ENCODE measurements at regions not wholly inside any gene's neighbourhood (a gene's known extent, or its start where the extent isn't known, plus 50 kb on each side); places are given as distances from the start of the nearest gene placed in this dataset.

- no peak for ATAC-seq
- TF ChIP-seq SNAI2 (CRISPR knock-in tag; IDR thresholded peaks at IDR 0.05) (no peak), ESRRG (CRISPR knock-in tag; IDR thresholded peaks at IDR 0.05) (no peak), CSDC2 (CRISPR knock-in tag; IDR thresholded peaks at IDR 0.05) (no peak), ZNF70 (CRISPR knock-in tag; IDR thresholded peaks at IDR 0.05) (no peak), GLIS3 (CRISPR knock-in tag; IDR thresholded peaks at IDR 0.05) (no peak), PPARA (CRISPR knock-in tag; IDR thresholded peaks at IDR 0.05; ENCODE audit: borderline replicate concordance) (no peak), TCF4 (CRISPR knock-in tag; IDR thresholded peaks at IDR 0.05; ENCODE audit: borderline replicate concordance) (no peak), BACH2 (CRISPR knock-in tag; IDR thresholded peaks at IDR 0.05; ENCODE audit: borderline replicate concordance) (no peak), ISL1 (CRISPR knock-in tag; IDR thresholded peaks at IDR 0.05) (no peak), ZNF8 (CRISPR knock-in tag; IDR thresholded peaks at IDR 0.05) (no peak), ZNF565 (CRISPR knock-in tag; conservative IDR thresholded peaks at IDR 0.05; ENCODE audit: low read depth) (no peak), ZC3H10 (CRISPR knock-in tag; IDR thresholded peaks at IDR 0.05) (no peak), OSR1 (CRISPR knock-in tag; IDR thresholded peaks at IDR 0.05) (no peak), CSRNP3 (CRISPR knock-in tag; IDR thresholded peaks at IDR 0.05) (no peak)
- TF ChIP-seq, protein P1, sequence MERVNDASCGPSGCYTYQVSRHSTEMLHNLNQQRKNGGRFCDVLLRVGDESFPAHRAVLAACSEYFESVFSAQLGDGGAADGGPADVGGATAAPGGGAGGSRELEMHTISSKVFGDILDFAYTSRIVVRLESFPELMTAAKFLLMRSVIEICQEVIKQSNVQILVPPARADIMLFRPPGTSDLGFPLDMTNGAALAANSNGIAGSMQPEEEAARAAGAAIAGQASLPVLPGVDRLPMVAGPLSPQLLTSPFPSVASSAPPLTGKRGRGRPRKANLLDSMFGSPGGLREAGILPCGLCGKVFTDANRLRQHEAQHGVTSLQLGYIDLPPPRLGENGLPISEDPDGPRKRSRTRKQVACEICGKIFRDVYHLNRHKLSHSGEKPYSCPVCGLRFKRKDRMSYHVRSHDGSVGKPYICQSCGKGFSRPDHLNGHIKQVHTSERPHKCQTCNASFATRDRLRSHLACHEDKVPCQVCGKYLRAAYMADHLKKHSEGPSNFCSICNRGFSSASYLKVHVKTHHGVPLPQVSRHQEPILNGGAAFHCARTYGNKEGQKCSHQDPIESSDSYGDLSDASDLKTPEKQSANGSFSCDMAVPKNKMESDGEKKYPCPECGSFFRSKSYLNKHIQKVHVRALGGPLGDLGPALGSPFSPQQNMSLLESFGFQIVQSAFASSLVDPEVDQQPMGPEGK (CRISPR knock-in tag; IDR thresholded peaks at IDR 0.05; ENCODE audit: borderline replicate concordance) = no peak
- TF ChIP-seq, protein P2, sequence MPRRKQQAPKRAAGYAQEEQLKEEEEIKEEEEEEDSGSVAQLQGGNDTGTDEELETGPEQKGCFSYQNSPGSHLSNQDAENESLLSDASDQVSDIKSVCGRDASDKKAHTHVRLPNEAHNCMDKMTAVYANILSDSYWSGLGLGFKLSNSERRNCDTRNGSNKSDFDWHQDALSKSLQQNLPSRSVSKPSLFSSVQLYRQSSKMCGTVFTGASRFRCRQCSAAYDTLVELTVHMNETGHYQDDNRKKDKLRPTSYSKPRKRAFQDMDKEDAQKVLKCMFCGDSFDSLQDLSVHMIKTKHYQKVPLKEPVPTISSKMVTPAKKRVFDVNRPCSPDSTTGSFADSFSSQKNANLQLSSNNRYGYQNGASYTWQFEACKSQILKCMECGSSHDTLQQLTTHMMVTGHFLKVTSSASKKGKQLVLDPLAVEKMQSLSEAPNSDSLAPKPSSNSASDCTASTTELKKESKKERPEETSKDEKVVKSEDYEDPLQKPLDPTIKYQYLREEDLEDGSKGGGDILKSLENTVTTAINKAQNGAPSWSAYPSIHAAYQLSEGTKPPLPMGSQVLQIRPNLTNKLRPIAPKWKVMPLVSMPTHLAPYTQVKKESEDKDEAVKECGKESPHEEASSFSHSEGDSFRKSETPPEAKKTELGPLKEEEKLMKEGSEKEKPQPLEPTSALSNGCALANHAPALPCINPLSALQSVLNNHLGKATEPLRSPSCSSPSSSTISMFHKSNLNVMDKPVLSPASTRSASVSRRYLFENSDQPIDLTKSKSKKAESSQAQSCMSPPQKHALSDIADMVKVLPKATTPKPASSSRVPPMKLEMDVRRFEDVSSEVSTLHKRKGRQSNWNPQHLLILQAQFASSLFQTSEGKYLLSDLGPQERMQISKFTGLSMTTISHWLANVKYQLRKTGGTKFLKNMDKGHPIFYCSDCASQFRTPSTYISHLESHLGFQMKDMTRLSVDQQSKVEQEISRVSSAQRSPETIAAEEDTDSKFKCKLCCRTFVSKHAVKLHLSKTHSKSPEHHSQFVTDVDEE (CRISPR knock-in tag; IDR thresholded peaks at IDR 0.05) = no peak
Observed at GRCh38 chr3:82509106-82509842, 747.8 kb upstream of the GBE1 start.

DNA sequence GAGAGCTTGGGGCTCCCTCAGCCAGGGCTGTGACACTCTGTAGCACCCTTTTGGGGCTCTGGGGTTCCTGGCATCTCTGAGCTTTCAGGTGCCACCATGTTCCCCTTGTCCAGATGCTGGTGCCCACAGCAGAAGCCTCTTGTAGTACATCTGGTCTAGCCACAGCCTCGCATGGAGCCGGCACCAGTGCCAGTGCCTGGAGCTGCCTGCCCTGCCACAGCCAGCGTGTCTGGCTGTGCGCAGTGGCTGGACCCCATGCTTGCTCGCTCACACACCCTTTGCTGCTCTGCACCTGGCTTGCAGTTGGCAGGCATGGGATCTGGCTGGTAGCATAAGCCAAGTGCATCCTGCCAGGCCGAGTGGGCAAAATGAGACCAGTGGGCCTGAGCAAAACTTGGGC, 744.8 kb upstream of the GBE1 start:
- ATAC-seq = no peak
- no peak for TF ChIP-seq ZNF70 (CRISPR knock-in tag; IDR thresholded peaks at IDR 0.05)
- no peak for TF ChIP-seq ZNF565 (CRISPR knock-in tag; conservative IDR thresholded peaks at IDR 0.05; ENCODE audit: low read depth)
- TF ChIP-seq PPARA (CRISPR knock-in tag; IDR thresholded peaks at IDR 0.05; ENCODE audit: borderline replicate concordance) = no peak
- no peak for TF ChIP-seq CSDC2 (CRISPR knock-in tag; IDR thresholded peaks at IDR 0.05)
- TF ChIP-seq CSRNP3 (CRISPR knock-in tag; IDR thresholded peaks at IDR 0.05) = no peak
- TF ChIP-seq, protein P3, sequence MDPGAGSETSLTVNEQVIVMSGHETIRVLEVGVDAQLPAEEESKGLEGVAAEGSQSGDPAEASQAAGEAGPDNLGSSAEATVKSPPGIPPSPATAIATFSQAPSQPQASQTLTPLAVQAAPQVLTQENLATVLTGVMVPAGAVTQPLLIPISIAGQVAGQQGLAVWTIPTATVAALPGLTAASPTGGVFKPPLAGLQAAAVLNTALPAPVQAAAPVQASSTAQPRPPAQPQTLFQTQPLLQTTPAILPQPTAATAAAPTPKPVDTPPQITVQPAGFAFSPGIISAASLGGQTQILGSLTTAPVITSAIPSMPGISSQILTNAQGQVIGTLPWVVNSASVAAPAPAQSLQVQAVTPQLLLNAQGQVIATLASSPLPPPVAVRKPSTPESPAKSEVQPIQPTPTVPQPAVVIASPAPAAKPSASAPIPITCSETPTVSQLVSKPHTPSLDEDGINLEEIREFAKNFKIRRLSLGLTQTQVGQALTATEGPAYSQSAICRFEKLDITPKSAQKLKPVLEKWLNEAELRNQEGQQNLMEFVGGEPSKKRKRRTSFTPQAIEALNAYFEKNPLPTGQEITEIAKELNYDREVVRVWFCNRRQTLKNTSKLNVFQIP (CRISPR knock-in tag; IDR thresholded peaks at IDR 0.05; ENCODE audit: borderline replicate concordance, low read depth) = no peak
- TF ChIP-seq GLIS3 (CRISPR knock-in tag; IDR thresholded peaks at IDR 0.05) = no peak
- no peak for TF ChIP-seq BACH2 (CRISPR knock-in tag; IDR thresholded peaks at IDR 0.05; ENCODE audit: borderline replicate concordance)
- TF ChIP-seq SNAI2 (CRISPR knock-in tag; IDR thresholded peaks at IDR 0.05) = no peak
- TF ChIP-seq ZFP3 (CRISPR knock-in tag; IDR thresholded peaks at IDR 0.05) = no peak
- TF ChIP-seq ESRRG (CRISPR knock-in tag; IDR thresholded peaks at IDR 0.05) = no peak
- no peak for TF ChIP-seq RARB (CRISPR knock-in tag; IDR thresholded peaks at IDR 0.05)
- TF ChIP-seq, protein P2 (CRISPR knock-in tag; IDR thresholded peaks at IDR 0.05) = no peak
